ENCODE measurements at regions not wholly inside any gene's neighbourhood (a gene's known extent, or its start where the extent isn't known, plus 50 kb on each side); places are given as distances from the start of the nearest gene placed in this dataset.

GRCh38 chr5:102629827-102630605 lies 125.1 kb upstream of the PAM start:
- no peak for TF ChIP-seq CTCF (IDR thresholded peaks at IDR 0.05)
- TF ChIP-seq SMAD3 (CRISPR knock-in tag; IDR thresholded peaks at IDR 0.05; ENCODE audit: borderline replicate concordance): no peak
- TF ChIP-seq STAT6 (CRISPR knock-in tag; conservative IDR thresholded peaks at IDR 0.05; ENCODE audit: low read depth): no peak
- TF ChIP-seq ZNF121 (CRISPR knock-in tag; IDR thresholded peaks at IDR 0.05): no peak

Data from WTC11 (cell line).